Neural progenitor cell (in vitro differentiated cells): ENCODE measurements at regions not wholly inside any gene's neighbourhood (a gene's known extent, or its start where the extent isn't known, plus 50 kb on each side); places are given as distances from the start of the nearest gene placed in this dataset.

Experiments used
- DNase-seq: peaks from one replicate; pipeline ENCODE4 v3.0.0-alpha.2; 2016; ENCODE audit warnings: low spot score
- H2AFZ ChIP-seq: fragments of 200-600 bp; sonication (generic); replicated peaks from 2 replicates; pipeline ENCODE4 v1.6.1; 2016; ENCODE audit warnings: antibody characterized with exemption
- H3F3A ChIP-seq: fragments of 200-600 bp; sonication (generic); 2 replicates; pipeline ENCODE4 v1.6.1; 2016; ENCODE audit warnings: antibody characterized with exemption, low read depth
- H3K27ac ChIP-seq: fragments of 200-600 bp; sonication (generic); 2 replicates; pipeline ENCODE4 v1.5.1; 2016; ENCODE audit warnings: mild to moderate bottlenecking
- H3K27me3 ChIP-seq: fragments of 200-600 bp; sonication (generic); 2 replicates; pipeline ENCODE4 v1.6.1; 2016; ENCODE audit warnings: mild to moderate bottlenecking, moderate library complexity
- H3K36me3 ChIP-seq: fragments of 200-600 bp; sonication (generic); 2 replicates; pipeline ENCODE4 v1.5.1; 2016
- H3K4me1 ChIP-seq: fragments of 200-600 bp; sonication (generic); 2 replicates; pipeline ENCODE4 v1.6.1; 2016; ENCODE audit warnings: mixed run types
- H3K4me2 ChIP-seq: fragments of 200-600 bp; sonication (generic); 2 replicates; pipeline ENCODE4 v1.6.1; 2016
- H3K4me3 ChIP-seq: fragments of 200-600 bp; sonication (generic); 2 replicates; pipeline ENCODE4 v1.5.1; 2016
- H3K79me2 ChIP-seq: fragments of 200-600 bp; sonication (generic); 2 replicates; pipeline ENCODE4 v1.6.1; 2016; ENCODE audit warnings: low read depth
- H3K9ac ChIP-seq: fragments of 200-600 bp; sonication (generic); 2 replicates; pipeline ENCODE4 v1.6.1; 2016
- H3K9me3 ChIP-seq: fragments of 200-600 bp; sonication (generic); 2 replicates; pipeline ENCODE4 v1.5.1; 2016; ENCODE audit warnings: low read depth
- H4K20me1 ChIP-seq: fragments of 200-600 bp; sonication (generic); 2 replicates; pipeline ENCODE4 v1.6.1; 2016; ENCODE audit warnings: low read depth
- H3K27ac Mint-ChIP-seq: 3 replicates; pipeline ENCODE4 v1.8.0; 2021; ENCODE audit warnings: mixed read lengths
- H3K27me3 Mint-ChIP-seq: 2 replicates; pipeline ENCODE4 v1.8.0; 2022; ENCODE audit warnings: low read depth, mild to moderate bottlenecking, inconsistent platforms, moderate library complexity, mixed read lengths; ENCODE audit not compliant: insufficient read depth
- H3K36me3 Mint-ChIP-seq: 3 replicates; pipeline ENCODE4 v1.8.0; 2021; ENCODE audit warnings: mixed read lengths
- H3K4me1 Mint-ChIP-seq: 3 replicates; pipeline ENCODE4 v1.8.0; 2021; ENCODE audit warnings: mixed read lengths
- H3K4me3 Mint-ChIP-seq: 3 replicates; pipeline ENCODE4 v1.8.0; 2021; ENCODE audit warnings: mild to moderate bottlenecking, moderate library complexity, mixed read lengths
- H3K9me3 Mint-ChIP-seq: 3 replicates; pipeline ENCODE4 v1.8.0; 2020; ENCODE audit warnings: mixed read lengths
- EZH2 ChIP-seq: fragments of 200-600 bp; sonication (generic); IDR thresholded peaks from 2 replicates; pipeline ENCODE4 v1.6.1; 2017; ENCODE audit warnings: antibody characterized with exemption, mild to moderate bottlenecking, moderate library complexity
- EZH2phosphoT487 ChIP-seq: fragments of 200-600 bp; sonication (generic); IDR thresholded peaks from 2 replicates; pipeline ENCODE4 v1.6.1; 2017; ENCODE audit warnings: antibody characterized with exemption
- TF ChIP-seq, protein P1 (sequence below): fragments of 200-600 bp; sonication (generic); IDR thresholded peaks from 2 replicates; pipeline ENCODE4 v1.5.1; 2017; ENCODE audit warnings: antibody characterized with exemption, mild to moderate bottlenecking

DNA sequence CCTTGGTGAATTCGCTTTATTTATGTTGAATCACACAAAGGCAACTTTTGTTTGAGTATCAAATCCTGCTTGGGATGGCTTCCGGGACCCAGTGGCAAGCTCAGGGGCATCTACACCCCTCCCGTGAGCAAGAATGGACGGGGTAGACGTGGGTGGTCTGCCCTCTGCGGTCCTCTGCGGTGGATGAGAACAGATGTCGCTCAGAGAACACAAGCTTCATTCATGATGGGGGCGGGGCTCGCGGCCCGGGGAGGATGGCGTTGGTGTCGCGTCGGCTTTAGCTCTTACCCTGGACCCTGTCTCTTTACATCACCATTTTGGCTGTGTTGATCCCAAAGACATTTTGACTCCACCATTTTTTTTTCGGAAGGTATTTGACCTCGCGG is 158.5 kb upstream of the RTL1 start:
- H2AFZ ChIP-seq = no peak overlapping the region

DNA sequence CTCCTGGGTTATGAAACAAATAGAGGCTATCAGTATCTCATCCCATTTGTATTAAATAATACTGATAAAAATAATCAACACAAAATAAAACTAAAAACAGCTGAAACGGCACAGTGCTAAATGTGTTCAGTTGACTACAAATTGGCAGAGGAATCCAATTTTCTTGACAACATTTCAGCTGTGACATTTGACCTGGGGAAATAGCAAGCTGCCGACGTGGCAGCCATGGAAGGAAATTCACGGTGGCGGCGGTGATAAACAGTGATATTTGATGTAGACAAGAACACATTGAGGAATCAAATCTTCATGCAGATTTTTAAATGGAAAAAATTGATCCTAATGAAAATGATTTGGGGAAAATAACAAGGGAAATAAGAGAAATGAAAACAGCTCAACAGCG is 159.1 kb upstream of the RTL1 start:
- Mint-ChIP-seq H3K27ac (no peak overlapping the region), H3K4me1 (peaks cover 9% of the 10 kb centered on the region), H3K36me3 (no peaks in the 10 kb centered on the region), H3K4me3 (no peak overlapping the region), H3K9me3 (peaks cover 38% of the 10 kb centered on the region), H3K27me3 (peaks cover 3% of the 10 kb centered on the region)
- Histone ChIP-seq H3K79me2 (no peaks in the 10 kb centered on the region), H2AFZ (no peak overlapping the region), H3K27ac (no peak overlapping the region), H3K9me3 (no peaks in the 10 kb centered on the region), H3F3A (no peaks in the 10 kb centered on the region), H3K36me3 (no peaks in the 10 kb centered on the region), H3K4me2 (no peak overlapping the region), H3K9ac (no peak overlapping the region), H3K27me3 (no peaks in the 10 kb centered on the region), H4K20me1 (no peaks in the 10 kb centered on the region), H3K4me1 (no peaks in the 10 kb centered on the region), H3K4me3 (no peak overlapping the region)
- DNase-seq = no peak
- TF ChIP-seq, protein P1, sequence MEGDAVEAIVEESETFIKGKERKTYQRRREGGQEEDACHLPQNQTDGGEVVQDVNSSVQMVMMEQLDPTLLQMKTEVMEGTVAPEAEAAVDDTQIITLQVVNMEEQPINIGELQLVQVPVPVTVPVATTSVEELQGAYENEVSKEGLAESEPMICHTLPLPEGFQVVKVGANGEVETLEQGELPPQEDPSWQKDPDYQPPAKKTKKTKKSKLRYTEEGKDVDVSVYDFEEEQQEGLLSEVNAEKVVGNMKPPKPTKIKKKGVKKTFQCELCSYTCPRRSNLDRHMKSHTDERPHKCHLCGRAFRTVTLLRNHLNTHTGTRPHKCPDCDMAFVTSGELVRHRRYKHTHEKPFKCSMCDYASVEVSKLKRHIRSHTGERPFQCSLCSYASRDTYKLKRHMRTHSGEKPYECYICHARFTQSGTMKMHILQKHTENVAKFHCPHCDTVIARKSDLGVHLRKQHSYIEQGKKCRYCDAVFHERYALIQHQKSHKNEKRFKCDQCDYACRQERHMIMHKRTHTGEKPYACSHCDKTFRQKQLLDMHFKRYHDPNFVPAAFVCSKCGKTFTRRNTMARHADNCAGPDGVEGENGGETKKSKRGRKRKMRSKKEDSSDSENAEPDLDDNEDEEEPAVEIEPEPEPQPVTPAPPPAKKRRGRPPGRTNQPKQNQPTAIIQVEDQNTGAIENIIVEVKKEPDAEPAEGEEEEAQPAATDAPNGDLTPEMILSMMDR = no peak
- TF ChIP-seq EZH2phosphoT487 = no peak
- no peak for TF ChIP-seq EZH2

More for the DNA sequence above, 158.5 kb upstream of the RTL1 start:
- Histone ChIP-seq H3K4me3 (no peak overlapping the region), H3K79me2 (no peaks in the 10 kb centered on the region), H3K36me3 (no peaks in the 10 kb centered on the region), H3K4me2 (no peak overlapping the region), H4K20me1 (no peaks in the 10 kb centered on the region), H3K4me1 (no peaks in the 10 kb centered on the region), H3K27me3 (no peaks in the 10 kb centered on the region), H3K27ac (no peak overlapping the region), H3F3A (no peaks in the 10 kb centered on the region), H3K9me3 (no peaks in the 10 kb centered on the region), H3K9ac (no peak overlapping the region)
- H3K9me3 Mint-ChIP-seq = peaks cover 39% of the 10 kb centered on the region
- TF ChIP-seq EZH2 = no peak
- TF ChIP-seq, protein P1 = no peak
- TF ChIP-seq EZH2phosphoT487 = no peak
- peaks cover 3% of the 10 kb centered on the region for H3K27me3 Mint-ChIP-seq
- no peak overlapping the region for H3K4me3 Mint-ChIP-seq
- H3K27ac Mint-ChIP-seq = no peak overlapping the region
- H3K36me3 Mint-ChIP-seq = no peaks in the 10 kb centered on the region
- peak; percentile 13 for DNase-seq
- H3K4me1 Mint-ChIP-seq = peaks cover 9% of the 10 kb centered on the region

GRCh38 chr14:101063121-101063520 is 159.6 kb upstream of the RTL1 start:
- no peaks in the 10 kb centered on the region for H3K79me2 ChIP-seq
- no peaks in the 10 kb centered on the region for H3K36me3 Mint-ChIP-seq
- no peaks in the 10 kb centered on the region for H3K27me3 ChIP-seq
- H3K4me3 ChIP-seq = no peak overlapping the region
- H3K9me3 ChIP-seq = no peaks in the 10 kb centered on the region
- H3K9ac ChIP-seq = no peak overlapping the region
- DNase-seq = no peak
- no peaks in the 10 kb centered on the region for H3F3A ChIP-seq
- H3K27ac Mint-ChIP-seq = no peak overlapping the region
- peaks cover 33% of the 10 kb centered on the region for H3K9me3 Mint-ChIP-seq
- H3K4me2 ChIP-seq = no peak overlapping the region
- no peaks in the 10 kb centered on the region for H3K4me1 ChIP-seq
- peaks cover 13% of the 10 kb centered on the region for H3K4me1 Mint-ChIP-seq
- peaks cover 3% of the 10 kb centered on the region for H3K27me3 Mint-ChIP-seq
- no peaks in the 10 kb centered on the region for H4K20me1 ChIP-seq
- H3K36me3 ChIP-seq = no peaks in the 10 kb centered on the region
- TF ChIP-seq, protein P1 = no peak
- H2AFZ ChIP-seq = no peak overlapping the region
- H3K4me3 Mint-ChIP-seq = no peak overlapping the region
- no peak overlapping the region for H3K27ac ChIP-seq
